ENCODE measurements at regions not wholly inside any gene's neighbourhood (a gene's known extent, or its start where the extent isn't known, plus 50 kb on each side); places are given as distances from the start of the nearest gene placed in this dataset.

DNA sequence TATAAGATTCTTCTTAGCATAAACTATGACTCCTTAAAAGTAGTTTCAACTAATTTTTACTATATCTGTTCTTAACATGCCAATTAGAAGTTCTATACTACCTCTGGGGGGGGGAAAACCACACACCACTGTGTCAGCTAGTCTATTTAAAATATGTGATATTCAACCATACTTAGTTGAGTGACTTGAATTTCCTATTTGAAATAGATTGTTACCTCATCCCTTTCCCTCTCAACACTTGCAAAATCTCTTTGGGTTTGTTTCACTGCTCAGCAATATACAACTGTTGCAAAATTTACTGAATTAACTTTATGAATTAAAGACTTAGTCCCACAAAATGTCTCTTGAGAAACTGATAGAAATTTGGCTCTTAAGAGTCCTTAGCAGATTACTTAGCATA lies 151.1 kb upstream of the POU5F2 start:
- DNase-seq (ENCODE audit: low spot score) = no peak
- intact Hi-C loops (cut with DNase I) = no loop called here

DNA sequence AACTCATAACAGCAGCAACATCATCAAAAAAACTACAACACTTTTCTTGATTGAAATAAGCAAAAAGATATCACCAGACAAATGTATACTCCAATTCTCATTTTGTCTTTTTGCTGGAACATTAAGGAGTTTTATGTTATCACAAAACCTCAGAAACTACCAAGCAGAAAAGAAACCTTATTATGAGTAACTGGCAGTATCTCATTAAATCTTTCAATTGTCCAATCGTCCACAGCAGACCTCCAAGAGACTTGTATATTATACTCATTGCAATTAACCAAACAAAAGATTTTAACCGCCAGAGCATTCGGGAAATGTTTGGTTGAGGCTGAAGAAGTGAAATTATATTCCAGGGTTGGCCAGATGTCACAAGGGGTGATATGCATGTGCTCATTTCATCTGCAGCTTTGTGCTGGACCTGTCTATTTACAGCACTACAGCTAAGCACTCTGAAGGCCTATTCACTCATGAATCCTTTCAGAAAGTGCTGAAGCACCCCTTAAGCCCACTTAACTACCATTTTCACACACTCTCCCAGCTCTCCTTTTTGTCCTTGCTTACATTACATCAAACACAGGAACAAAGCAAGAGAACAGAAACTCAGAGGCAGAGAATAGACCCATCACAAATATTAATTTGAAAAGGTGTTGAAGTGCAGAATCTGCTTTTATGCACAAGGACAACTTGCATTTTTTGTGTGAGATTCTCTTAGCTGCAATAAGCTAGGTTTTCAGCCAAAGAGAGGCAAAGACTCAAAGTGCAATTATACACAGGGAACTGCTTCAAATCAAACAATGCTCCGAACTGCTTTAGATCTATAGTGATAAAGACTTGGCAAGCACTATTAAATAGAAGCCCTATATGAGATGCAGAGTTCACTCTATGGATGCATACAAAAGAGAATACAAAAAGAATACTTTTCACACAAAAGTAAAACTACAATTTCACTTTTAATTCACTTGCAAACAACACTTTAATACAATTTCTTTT lies 150.4 kb upstream of the POU5F2 start:
- DNase-seq (ENCODE audit: low spot score) = no peak
- intact Hi-C loops (cut with DNase I) = no loop called here

DNA sequence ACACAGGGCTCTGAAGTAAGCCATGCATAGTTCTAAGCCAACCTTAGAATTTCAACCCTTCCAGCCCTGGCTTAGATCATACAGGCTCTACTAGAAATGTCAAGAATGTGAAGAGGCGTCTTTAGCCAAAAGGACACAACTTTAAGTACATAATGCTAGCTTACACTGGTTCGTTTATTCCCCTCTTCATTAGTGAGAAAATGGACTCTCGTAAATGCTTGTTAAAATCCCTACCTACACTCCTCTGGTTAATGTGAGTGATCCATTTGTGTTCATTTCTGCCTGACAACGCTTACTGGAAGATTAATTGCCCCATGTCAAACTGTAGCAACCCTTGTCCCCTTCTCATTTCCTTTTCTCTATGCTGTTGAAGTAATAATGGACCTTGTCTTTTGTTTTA lies 149.3 kb upstream of the POU5F2 start:
- DNase-seq (ENCODE audit: low spot score) = no peak
- intact Hi-C loops (cut with DNase I) = no loop called here

DNA sequence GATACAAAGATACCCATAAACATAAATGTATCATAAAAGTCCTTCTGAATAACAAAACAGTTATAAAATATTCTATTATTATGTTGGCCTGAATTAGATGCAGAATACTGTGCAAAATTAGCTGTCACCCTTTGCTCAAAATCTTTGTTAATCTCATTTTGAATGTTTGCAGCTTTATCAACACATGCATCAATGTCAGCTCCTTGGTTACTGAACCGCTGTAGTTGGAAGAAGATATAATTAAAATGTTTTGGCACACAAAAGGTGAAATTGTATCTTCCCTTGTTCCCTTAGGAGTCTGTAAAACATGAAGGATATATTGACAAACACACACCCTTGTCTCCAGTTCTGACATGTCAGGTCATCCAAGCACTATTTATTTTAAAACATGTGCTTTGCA lies 146.3 kb upstream of the POU5F2 start:
- DNase-seq (ENCODE audit: low spot score) = no peak
- intact Hi-C loops (cut with DNase I) = no loop called here

DNA sequence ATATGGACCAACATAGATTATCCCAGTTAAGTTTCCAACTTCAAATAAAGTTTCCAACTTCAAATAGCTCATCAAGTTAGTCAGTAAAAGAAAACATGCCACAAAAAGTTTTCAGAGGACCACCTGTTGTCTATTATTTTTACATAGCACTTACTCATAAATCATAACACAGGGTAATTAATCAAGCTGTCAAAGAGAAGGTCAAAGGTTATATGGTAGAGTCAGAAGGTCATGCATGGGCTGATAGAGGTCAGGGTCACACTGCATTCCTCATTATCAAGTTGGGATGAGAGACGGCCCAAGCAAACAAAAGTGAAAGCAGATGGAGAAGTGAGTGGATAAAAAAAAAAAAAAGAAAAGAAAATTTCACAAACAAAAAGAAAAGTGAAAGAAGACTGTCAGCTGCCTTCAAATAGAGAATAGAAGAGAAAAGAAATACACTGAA lies 145.5 kb upstream of the POU5F2 start:
- intact Hi-C loops (cut with DNase I) = no loop called here
- DNase-seq (ENCODE audit: low spot score) = no peak

DNA sequence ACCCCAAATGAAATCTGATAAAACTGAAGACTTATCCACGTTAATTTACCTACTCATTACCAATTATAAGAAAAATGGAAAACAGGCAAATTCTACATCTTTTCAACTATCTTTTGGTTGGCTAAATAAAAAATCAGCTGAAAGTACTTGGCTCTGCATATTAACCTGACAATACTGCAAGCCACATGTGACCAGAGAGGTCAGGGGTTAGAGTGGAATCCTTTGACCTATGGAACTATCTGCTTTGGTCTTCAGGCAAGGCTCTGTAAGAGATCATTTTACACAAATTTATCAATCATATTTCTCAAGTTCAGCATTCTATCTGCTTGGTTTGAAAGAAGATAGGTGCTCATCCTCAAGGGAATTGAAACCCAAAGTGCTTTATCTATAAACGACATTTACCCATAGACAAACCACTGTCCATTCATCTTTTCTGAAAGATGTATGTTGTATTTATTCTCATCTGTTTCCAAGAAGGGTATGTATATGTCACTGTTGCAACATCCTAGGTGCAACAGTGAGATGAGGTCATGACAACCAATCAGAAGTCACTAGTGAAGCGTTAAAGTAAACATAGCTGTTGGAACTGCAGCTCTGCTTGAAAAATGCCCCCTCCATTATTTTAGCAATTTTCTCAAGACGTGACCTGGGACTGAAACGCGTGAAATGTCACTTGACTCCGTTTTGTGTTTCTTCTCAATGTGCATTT lies 144.9 kb upstream of the POU5F2 start:
- intact Hi-C loops (cut with DNase I) = no loop called here
- DNase-seq (ENCODE audit: low spot score) = no peak

DNA sequence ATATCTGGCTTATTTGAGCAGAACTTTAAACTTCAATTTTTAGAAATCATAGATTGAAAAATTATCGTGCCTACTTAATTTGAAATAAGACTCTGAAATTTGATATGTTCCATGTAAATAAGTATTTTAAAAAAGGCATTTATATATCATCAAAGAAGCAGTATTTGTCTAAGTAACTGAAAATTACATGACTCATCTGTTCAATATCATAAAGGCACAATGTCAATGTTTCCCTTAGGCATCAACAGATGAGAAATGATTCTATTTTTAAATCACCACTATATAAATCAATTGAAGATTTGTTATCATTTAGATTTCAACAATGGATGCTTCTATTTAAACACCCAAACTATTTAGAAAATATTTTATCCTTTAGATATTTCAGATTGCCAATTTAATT lies 142.9 kb upstream of the POU5F2 start:
- DNase-seq (ENCODE audit: low spot score) = no peak
- intact Hi-C loops (cut with DNase I) = no loop called here

DNA sequence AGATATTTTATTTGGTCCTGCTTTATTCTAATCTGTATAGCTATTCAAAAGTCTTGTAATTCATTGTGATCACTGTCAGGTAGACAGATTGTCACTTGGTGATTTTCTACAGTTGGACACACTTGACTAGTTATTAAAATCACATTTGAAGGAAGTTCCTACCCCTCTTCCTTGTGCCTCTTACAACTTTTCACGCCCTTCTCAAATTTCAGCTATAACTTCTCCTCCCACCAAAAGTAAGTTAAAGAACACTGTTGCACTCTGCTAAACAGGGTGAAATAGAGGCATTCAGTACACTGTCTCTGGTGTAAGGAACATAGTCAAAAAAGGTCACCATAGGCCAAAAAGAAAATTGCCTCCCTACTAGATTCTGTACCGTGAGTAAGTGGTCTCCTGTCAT lies 142.1 kb upstream of the POU5F2 start:
- intact Hi-C loops (cut with DNase I) = no loop called here

DNA sequence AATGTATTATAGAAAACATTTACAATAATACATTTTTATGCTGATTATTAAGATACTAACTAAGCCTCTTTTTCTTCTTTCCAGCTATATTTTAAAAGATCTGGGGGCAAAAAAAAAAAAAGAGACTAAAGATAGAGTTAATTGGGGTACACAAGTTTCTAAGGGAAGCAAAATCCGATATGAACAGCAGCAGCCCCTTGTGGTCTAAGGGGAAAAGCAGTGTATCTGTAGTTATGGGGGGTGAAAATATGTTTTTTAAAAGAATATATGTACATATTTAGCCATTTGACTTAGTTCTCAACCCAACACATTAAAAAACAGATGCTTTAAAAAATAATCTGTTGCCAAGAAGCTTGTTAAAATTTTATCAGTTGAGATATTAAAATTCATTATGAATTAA lies 134.3 kb upstream of the POU5F2 start:
- DNase-seq (ENCODE audit: low spot score) = no peak
- intact Hi-C loops (cut with DNase I) = no loop called here

More for the DNA sequence above, 142.1 kb upstream of the POU5F2 start:
- no peak for DNase-seq (ENCODE audit: low spot score)

DNA sequence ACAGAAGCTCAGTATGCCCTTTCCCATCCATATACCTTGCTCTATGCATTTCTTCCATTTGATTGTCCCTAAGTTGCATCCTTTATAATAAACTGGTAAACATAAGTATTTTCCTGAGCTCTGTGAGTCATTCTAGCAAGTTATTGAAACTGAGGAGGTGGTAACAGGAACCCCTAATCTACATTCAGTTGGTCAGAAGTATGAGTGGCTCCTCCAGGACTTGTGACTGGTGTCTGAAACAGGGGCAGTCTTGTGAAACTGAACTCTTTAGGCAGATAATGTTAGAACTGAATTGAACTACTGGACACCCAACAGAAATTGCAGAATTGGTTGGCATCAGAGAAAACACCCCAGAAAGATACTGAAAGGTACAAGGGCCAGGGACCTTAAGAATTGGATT lies 133.1 kb upstream of the POU5F2 start:
- intact Hi-C loops (cut with DNase I) = no loop called here
- no peak for DNase-seq (ENCODE audit: low spot score)

DNA sequence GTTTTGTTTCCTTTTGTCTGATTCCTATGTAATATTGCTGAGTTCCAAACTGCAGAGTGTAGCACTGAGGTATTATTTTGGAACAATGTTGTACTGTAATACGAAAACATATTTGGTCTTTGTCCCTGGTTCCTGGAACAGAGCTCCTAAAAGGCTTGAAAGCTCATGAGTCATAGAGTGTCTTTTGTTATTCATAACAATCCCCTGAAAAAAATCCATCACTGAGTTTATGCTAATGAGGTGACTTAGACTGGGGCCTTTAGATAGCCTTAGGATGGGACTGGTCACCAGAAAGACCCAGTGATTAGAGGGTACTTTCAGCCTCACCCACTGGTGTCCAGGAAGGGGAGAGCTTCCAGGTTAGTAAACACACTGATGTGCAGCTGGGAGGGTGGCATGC lies 132.7 kb upstream of the POU5F2 start:
- no peak for DNase-seq (ENCODE audit: low spot score)
- intact Hi-C loops (cut with DNase I) = no loop called here

DNA sequence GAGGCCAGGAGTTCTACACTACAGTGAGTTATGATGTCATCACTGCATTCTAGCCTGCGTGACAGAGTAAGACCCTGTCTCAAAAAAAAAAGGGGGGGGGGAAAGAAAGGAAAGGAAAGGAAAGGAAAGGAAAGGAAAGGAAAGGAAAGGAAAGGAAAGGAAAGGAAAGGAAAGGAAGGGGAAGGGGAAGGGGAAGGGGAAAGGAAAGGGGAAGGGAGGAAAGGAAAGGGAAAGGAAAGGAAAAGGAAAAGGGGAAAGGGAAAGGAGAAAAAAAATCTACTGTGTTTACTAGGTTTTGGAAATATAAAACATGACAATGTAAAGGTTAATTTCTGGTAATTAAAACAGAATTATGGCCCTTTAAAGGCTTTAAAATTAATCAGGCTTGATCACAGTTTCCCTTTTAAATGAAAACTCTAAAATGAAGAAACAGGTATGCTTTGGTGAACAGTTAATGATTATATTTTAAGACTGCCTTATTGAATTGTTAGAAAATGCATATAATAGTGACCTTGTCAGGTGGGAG lies 131.9 kb upstream of the POU5F2 start:
- intact Hi-C loops (cut with DNase I) = no loop called here

DNA sequence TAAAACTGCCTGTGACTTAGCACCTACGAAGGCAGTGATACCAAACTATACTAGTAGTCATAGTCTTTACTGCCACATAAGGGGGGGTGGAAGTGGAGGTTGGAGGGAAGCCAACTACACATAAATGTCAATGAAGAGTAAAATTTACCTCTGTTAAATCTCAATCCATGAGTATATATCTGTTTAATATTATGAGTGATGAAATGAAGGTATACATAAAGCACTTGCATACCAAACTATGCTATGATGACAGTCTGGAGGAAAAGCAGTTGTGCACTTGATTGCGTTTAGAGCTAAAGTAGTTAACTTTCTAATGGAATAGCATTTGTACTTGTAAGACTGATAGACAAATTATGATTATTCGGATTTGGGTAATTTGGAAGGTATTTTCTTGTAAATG lies 129.2 kb upstream of the POU5F2 start:
- intact Hi-C loops (cut with DNase I) = no loop called here
- DNase-seq (ENCODE audit: low spot score) = no peak

More for the DNA sequence above, 131.9 kb upstream of the POU5F2 start:
- DNase-seq (ENCODE audit: low spot score) = no peak

DNA sequence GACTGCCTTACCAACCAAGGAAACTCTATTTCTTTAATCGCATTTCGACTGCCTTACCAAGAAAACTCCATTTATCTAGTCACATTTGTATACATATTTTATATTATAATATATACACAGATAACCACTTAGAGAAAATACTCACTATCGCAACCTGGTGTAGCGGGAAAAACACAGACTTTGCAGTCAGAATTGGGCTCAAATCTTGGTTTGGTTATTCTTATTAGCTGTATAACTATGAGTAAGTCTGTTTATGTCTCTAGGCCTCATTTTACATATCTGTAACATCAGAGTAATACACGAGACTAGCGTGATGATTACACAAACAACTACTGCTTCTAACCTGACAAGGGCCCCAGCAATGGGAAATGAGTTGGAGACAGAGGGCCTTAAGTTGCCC lies 127.5 kb upstream of the POU5F2 start:
- intact Hi-C loops (cut with DNase I) = no loop called here
- DNase-seq (ENCODE audit: low spot score) = no peak

DNA sequence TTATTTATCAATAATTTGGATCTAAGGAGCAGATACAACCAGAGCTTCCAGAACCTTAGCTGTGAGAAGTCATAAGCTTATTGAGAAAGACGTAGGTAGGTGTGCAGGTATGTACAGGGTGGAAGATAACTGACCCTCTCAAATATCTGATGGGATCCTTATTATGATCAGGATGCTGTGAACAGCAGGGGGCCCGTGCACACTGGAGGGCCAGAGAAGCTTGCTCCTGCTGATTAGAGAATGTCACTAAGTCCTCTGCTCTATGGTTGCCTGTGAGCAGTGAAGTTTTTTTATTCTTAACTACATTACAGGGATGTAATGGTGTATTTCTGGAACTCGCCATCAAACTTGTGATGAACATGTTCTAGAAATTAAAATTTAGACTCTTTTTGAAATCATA lies 108.9 kb upstream of the POU5F2 start:
- intact Hi-C loops (cut with DNase I) = no loop called here
- DNase-seq (ENCODE audit: low spot score) = no peak

DNA sequence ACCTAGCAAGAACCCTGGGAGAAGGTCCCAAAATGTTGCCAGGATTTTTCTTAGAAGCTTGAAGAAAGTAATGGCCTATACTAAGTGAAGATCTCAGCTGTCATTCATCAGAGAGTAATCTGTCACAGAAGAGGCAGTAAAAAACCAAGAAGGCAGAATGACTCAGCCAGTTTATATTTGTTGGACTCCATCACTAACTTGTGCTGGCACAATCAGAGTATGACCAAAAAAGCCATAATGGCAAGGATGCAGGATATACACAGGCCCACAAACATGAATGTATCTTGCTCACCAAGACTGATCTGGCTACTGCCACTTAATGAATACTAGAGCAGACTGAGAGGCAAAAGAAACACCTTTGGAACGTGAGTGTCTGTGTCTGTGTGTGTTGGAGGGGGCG lies 104.0 kb upstream of the POU5F2 start:
- DNase-seq (ENCODE audit: low spot score) = no peak
- intact Hi-C loops (cut with DNase I) = no loop called here

DNA sequence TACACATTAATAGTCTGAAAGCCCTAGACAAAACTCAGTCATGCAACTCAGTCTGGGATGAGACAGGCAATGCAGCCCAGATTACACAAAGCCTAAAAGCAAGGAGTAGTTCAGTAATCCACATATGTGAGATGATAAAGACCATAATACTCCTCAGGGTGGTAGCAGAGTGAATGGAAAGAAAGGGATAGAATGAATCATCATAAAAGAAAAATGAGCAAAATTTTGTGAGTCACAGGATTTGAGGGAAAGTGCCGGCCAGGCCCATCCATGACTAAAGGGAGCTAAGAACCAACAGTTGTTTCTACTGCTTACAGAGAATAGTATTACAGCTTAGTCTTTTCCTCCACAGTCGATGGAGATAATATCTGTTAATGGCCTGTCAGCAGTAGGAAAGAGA lies 90.0 kb upstream of the POU5F2 start:
- intact Hi-C loops (cut with DNase I) = no loop called here
- DNase-seq (ENCODE audit: low spot score) = no peak

DNA sequence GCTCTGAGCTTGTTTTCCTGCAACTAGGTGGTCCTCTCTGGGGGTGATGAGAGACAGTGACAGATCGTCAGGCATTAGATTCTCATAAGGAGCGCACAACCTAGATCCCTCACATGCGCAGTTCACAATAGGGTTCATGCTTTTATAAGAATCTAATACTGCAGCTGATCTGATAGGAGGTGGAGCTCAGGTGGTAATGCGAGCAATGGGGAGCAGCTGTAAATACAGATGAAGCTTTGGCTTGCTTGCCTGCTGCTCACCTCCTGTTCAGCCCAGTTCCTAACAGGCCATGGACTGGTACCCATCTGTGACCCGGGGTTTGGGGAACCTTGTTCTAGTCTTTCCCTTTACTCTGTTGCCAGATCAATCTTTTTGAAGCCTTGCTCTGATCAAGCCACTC lies 89.5 kb upstream of the POU5F2 start:
- intact Hi-C loops (cut with DNase I) = no loop called here
- DNase-seq (ENCODE audit: low spot score) = no peak

DNA sequence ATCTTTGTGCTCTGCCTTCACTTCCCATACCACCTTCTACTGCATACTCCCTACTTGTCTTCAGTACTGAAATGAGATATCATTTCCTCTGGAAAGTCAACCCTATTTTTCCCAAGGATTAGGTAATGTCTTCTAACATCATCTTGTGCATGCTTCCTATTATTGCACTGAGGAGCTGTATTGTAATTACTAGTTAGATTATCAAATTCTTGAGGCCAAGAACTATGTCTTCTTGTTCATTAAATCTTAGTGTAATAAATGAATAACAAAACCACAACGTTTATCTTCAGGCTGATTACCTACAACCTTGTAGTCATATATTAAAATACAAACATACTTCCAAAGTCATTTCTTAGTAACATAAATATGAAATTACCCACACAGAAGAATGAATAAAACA lies 87.9 kb upstream of the POU5F2 start:
- DNase-seq (ENCODE audit: low spot score) = no peak
- intact Hi-C loops (cut with DNase I) = no loop called here

DNA sequence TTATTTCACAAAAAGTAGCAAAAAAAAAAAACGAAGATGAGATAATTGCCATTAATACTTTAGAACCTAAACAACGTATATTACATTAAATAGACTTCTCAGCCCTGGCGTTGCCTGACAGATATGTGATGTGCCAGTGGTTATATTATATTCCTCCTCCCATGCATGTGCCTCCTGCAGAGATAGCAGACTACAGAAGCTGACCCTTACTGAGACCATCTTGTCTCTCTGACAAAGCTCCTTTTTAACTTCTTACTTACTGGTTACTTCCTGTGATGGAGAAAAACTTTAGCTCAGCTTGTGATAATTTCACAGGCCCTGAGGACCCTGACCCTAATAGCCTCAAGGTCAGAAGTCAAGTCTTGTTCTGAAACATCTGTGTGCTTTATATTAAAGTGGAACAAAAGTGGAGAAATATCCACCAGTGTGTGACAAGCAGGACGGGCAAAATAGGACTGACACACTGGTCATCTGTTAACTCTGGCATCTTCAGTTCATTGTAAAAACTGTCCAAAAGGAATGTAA lies 80.6 kb upstream of the POU5F2 start:
- intact Hi-C loops (cut with DNase I) = no loop called here
- no peak for DNase-seq (ENCODE audit: low spot score)

DNA sequence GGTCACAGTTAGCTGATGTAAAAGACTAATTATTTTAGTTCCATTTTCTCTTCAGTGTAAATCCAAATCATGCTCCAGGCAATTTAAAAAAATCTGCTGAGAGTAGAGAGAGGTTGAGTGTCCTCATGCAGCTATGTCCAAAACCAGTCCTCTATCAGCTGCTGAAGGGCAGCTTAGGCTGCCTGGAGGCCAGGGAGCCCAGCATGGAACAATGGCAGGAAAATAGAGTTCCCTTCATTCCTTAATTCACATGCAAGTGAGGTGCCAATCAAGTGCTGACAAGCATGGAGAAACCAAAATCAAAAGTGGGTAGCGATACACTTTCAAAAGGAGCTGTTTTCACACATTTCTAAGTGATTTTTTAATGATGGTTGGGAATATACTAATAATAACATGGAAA lies 78.3 kb upstream of the POU5F2 start:
- no peak for DNase-seq (ENCODE audit: low spot score)
- intact Hi-C loops (cut with DNase I) = no loop called here

Data from cardiac septum (tissue), 1 donor.